Stimulated activated CD4-positive, alpha-beta T cell treated with anti-CD3 and anti-CD28 coated beads, Interleukin-12 subunit alpha, Interleukin-12 subunit beta, amount 100 ng/mL, for 24 hours (primary cell): ENCODE measurements at regions not wholly inside any gene's neighbourhood (a gene's known extent, or its start where the extent isn't known, plus 50 kb on each side); places are given as distances from the start of the nearest gene placed in this dataset.
A peak's percentile ranks its signal among the peaks of the same experiment; 100 is the strongest.
"Not testable (repeated sequence)": the region's sequence is repeated elsewhere in the genome, so short reads cannot be mapped to it uniquely, and the experiment has no call there.

Source experiments
- DNase-seq, 2 experiments: peaks; one replicate each; pipeline ENCODE4 v3.0.0-alpha.2; 2020; ENCODE audit warnings: low read depth in 2 of 2

DNA sequence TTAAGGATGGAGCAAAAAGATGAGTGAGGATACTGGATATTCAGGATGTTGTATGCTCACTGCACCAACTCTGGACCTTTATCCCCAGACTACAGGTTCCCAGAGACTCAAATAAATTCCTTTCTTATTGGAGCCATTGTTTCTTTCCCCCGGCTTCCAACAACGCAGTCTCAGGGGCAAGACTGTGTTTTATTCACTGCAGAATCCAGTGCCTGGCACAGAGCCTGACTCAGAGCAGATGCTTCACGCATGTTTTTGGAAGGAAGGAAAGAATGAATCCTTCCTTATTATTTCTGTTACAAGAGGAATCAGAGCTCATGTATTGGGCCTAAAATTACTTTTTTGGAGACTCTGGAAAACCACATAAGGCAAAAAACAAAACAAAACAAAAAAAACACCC, 96.0 kb upstream of the VGLL4 start:
- DNase-seq: no peak

GRCh38 chr3:11739123-11739522, 95.4 kb upstream of the VGLL4 start:
- no peak for DNase-seq

DNA sequence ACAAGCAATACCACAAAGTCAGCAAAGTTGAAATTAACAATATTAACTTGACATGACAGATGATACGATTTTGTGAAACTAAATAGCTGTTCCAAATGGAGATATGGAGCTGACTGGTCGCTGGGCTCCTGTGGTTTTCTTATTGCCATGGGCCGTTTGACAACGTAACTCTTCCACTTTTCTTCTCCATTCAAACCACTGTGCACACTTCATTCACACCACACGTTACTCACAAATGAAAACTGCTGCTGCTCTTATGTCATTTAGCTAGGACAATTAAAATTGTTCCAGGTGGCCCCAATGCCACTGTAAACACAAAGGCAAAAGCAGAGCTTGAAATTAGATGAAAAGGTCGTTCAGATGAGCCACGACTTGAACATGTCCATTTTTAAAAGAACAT, 94.0 kb upstream of the VGLL4 start:
- DNase-seq: no peak

DNA sequence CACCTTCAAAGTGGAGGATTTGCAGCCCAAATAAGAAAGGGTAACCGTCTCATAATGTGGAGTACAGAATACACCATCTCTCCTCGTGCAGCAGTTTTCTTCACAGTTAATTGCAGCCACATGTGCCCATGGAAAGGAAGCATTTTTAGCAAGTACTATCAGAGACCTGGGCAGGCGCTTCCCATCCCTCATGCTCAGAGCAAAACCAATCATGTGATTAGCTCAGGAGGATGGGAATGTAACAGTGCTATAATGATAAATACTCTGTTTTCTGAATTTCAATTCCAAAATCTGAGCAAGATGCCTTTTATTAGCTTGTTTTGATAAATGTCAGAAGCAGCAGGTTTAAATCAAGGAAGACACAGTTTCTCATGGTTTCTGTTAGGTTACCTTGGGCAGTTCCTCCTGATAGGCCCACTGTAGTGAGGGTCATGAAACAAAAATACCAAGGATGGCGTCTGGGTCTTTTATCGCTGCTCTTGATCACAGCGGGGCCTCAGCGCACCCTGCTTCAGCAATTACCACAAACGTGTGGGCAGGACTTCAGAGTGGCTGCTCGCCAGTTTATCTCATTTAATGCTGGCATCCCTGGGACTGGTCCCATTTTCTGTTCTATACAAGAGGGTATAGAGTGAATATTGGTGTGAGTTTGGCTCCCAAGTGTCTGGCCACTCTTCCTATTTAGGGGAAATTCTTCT, 92.6 kb upstream of the VGLL4 start:
- no peak for DNase-seq

- no peak for DNase-seq
These were observed 91.9 kb upstream of the VGLL4 start for GRCh38 chr3:11735638-11736037.

- not testable (repeated sequence) for DNase-seq
These were observed 91.4 kb upstream of the VGLL4 start for GRCh38 chr3:11735111-11735510.

DNA sequence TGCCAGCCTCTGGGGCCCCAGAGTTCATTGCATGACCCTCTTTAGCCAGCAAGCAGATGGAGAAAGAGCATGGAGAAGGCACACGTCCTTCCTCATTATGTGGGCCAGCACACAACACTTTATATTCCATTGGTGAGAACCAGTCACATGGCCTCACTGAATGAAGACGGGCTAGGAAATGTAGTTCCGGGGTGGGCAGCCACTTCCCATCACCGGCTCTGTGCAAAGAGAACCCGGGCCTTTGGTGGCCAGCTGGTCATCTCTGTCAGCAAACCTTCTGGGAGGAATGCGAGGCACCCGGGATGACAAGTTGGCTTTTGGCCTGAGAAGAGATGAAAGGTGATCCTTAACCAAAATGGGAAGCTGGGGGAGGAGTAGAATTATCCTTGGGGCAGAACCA, 90.2 kb upstream of the VGLL4 start:
- DNase-seq: no peak

DNA sequence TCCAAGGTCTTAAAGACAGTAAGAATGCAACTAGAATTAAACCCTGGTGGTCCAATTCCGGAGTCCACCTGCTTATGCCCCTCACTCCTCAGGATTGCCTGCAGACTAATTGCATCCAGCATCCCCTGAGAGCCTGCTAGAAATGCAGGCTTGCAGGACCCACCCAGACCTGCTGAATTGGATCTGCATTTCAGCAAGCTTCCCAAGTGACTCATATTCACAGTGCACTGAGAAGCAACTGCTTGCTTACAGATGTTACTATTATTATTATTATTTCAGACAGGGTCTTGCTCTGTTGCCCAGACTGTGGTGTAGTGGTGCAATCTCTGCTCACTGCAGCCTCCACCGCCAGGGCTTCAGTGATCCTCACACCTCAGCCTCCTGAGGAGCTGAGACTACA, 83.5 kb upstream of the VGLL4 start:
- no peak for DNase-seq

DNA sequence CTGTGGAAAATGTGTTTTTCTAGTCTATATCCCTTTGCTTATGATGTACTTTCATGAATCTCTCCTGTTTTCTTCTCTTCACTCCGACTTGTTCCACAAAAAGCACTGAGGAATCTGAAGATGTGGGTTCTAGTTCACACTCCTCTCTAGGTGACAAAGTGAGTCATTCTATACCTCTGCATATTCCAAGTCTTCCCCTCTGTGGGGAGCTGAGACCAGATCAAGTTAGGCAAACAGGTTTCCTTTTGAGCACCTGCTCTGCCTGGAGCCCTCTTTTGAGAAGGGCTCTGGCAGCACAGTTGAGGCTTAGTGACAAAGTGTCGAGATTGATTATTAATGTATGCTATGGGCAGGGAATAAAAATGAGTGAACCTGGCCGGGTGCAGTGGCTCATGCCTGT, 82.4 kb upstream of the VGLL4 start:
- no peak for DNase-seq

DNA sequence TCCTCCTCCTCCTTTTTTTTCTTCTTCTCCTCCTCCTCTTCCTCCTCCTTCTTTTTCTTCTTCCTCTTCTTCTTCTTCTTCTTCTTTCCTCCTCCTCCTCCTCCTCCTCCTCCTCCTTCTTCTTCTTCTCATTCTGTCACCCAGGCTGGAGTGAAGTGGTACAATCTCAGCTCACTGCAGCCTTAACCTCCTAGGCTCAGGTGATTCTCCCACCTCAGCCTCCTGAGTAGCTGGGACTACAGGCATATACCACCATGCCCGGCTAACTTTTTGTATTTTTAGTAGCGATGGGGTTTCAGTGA, 81.6 kb upstream of the VGLL4 start:
- not testable (repeated sequence) for DNase-seq

DNA sequence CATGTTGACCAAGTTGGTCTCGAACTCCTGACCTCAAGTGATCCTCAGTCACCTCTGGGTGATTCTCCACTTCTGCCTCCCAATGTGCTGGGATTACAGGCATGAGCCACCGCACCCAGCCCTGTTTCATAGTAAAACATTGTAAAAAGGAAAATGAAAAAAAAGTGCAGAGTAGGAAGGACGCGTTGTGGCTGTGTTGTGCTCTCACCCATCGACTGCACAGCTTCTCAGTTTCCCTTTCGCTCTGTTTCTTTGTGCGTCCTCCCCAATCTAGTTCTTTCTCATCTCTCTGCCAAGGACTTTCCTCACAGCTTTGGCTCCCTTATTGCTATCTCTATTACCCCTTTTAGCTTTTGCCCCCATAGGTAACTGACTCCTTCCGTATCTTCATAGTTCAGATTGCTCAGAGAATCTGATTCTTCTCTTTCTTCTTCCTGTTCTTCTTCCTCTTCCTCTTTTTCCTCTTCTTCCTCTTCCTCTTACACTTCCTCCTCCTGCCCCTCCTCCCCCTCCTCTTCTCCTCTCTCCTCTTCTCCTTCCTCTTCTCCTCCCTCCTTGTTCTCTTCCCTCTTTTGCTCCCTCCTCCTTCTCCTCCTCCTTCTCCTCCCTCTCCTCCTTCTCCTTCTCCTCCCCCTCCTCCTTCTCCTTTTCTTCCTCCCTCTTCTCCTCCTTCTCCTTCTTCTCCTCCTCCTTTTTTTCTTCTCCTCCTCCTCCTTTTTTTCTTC, 81.1 kb upstream of the VGLL4 start:
- DNase-seq: no peak

DNA sequence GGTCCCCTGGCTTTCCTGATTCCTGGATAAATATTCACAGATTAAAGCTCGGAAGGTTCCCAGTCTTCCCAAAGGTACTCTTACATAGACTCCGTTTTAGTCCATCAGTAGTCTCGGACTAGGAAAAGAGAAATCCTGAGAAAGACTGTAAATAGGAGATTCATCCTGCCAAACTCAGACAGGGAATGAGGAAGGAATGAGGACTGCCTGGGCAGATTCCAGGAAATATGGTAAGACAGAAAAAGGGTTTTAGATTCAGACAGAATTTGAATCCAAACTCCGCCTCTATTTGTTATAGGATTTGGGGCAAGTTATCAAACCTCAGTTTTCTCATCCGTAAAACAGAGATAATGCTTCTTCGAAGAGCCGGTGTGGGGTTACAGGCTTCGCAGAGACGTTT, 77.8 kb upstream of the VGLL4 start:
- no peak for DNase-seq

DNA sequence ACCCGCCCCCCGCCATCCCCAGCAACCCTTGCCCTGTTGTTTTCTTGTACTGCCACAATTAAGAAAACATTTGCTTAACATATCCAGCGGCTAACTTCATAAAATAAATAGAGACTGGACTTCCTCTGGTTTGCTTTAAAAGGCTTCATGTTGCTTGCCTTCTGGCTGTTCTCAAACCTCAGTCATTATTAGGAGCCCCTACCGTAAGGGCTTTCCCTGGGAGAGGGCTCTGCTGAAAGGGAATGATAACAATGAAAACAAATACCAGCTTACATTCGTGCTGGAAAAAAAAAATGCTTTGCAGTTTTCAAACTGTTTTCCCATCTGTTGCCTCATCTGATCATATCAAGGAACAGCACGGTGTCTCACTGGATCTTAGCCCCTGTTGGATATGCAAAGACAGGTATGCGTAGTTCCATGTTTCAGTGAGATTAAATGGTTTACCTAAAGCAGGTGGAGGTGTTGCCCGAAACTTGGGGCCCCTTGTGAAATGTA, 77.2 kb upstream of the VGLL4 start:
- no peak for DNase-seq

DNA sequence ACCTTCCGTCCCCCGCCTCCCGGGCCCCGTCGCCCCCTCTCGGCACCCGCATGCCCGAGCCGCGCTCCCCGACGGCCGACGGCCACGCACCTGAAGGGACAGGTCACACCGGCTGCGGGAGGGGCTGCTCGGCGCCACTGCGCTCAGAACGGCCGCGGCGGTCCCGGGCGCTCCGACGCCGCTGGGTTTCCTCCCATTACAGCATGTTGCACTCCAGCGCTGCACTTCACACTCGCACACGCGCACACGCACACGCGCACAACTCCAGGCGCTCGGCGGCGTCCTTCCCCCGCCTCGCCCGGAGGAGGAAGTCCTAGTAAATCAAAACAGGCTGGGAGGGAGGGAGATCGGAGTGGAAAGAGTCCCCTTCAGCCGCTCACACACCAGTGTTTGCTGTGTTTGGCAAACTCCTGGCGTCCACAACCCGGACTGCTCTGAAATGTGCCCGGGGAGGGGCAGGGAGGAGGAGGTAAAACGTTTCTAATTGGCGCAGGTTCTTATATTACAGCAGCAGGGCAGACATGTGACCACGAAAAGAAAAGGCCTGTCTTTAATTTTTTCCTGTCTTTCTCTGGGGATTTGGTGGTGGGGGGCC, 76.7 kb upstream of the VGLL4 start:
- DNase-seq: peak; percentile 19 to 26

DNA sequence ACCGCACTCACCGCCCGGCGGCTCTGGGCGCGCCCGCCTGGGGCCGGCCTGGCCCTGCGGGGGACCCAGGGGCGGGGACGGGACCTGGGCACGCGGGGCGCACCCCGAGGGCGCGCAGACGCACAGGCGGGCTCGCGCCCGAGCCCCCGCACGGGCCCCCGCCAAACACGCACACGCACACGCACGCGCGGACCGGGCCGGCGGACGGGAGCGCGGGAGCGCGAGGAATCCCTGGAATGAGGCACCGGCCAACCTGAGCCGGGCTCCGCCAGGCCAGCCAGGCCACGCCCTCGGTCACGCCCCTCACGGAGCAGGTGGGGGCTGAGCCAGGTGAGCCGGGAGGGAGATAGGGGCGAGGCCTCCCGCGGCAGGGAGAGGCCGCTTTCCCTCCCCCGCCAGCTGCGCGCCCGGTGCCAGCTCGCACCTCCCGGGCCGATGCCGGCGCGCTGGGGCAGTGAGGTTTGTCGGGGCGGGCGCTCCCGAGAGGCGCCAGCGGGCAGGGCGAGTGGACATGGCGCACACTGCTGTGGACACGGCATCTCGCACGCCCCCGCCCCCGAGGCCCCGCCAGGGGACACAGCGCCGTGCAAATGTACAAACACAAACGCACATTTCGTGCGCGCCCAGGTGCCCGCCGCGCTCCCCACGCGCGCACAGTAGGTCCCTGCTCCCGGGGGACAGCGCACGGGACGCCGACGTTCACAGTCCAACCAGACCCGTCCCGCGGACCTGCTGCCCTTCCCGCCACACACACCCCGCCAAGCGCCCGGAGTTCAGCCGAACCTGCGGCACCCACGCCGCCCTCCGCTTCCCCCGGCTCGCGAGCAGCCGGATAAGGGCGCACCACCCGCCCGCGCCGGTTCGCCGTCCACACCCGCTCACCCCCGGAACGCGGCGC, 75.9 kb upstream of the VGLL4 start:
- DNase-seq: peak; percentile 39 to 62

GRCh38 chr3:11718637-11719405, 75.1 kb upstream of the VGLL4 start:
- DNase-seq: peak in 1 of 2 experiments; percentile 35

DNA sequence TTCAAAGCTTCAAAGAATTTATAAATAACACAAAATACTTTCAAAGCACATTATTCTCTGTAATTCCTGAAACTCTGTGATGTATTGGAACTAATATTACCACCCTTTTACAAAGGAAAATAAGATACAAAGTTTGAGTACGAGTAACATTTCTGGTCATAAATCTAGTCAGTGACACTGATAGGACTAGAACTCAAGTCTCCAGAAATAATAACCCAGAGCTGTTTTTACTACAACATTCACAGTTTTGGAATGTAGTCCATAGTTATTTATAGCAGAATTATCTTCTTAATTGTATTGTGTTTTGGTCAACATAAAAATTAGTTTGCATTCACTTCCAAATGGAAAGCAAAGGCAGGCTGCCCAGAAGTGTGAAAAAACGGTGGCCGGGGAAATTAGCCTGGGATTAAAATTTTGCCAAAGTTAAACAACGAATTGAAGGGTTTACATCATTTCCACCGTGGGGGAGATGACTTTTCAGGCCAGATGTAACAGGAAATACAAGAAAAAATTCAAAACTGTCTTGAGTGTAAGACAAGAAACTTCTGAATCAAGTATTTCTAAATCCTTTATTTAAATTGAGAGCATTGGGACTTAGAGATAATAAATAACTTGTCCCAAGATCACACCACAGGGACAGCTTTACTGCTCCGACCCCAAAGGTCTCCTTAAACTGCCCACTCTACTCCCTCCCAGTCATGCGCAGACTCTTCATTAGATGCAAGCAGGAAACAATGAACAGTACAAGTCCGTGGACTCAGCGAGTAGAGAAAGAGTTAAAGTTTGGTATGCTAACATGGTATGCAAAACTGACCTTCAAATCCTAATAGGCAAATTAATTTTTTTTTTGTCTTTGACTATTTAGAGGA, 74.3 kb upstream of the VGLL4 start:
- DNase-seq: no peak

GRCh38 chr3:11717301-11717700, 73.6 kb upstream of the VGLL4 start:
- no peak for DNase-seq

DNA sequence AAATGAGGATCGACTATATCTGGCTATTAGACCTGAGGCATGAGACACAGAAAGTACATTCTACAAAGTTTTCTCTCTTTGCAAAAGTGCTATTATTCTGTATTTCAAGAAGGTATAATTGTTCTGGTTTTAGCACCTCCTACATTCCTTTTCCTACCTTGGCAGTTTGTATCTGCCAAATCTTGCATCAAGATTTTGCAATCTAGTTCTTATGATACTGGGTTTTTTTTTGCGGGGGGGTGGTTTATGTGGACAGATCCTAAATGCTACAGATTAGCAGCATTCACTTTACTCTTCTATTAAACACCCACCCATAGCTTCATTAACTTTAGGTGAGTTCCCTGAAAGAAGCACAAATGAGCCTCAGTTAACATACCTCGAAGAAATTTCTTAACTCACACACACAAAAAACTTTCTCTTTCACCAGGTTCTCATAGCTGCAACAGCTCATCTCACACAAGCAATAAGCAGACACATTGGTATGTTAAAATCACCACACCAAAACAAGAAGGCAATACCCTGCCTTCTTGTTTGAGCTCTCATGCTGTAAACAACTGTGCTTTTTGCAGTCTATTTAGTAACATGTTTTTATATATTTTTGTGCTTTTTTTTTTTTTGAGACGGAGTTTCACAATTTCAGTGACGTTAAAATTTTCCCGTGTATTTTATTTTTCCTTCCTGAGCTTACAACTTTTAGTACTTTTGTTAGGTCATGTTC, 73.0 kb upstream of the VGLL4 start:
- no peak for DNase-seq

- DNase-seq: no peak
These were observed 69.5 kb upstream of the VGLL4 start for GRCh38 chr3:11713171-11713570.
